GM12878 (cell line): ENCODE measurements at regions not wholly inside any gene's neighbourhood (a gene's known extent, or its start where the extent isn't known, plus 50 kb on each side); places are given as distances from the start of the nearest gene placed in this dataset.

ENCODE experiments used
- ATAC-seq: fragments of 200-7000 bp; cut with Tn5 transposase; 3 replicates; pipeline ENCODE4 v1.9.1; 2020; ENCODE audit warnings: mild to moderate bottlenecking, moderate library complexity
- BruUV-seq: library from RNA; stranded (reverse); fragments of 400-500 nt; replicated peaks from 2 replicates; lab custom pipeline; 2021; lab: Mats Ljungman, UMichigan
- CTCF ChIA-PET: fragments of 300-600 bp; sonication (Branson Sonifier 250); formaldehyde crosslinking; extraction: SDS; loops from one replicate; lab custom pipeline; 2021; ENCODE audit warnings: inconsistent platforms; lab: Yijun Ruan, JAX
- POLR2A ChIA-PET: fragments of 350-600 bp; formaldehyde crosslinking; extraction: SDS; loops from one replicate; lab custom pipeline; 2021; ENCODE audit warnings: inconsistent platforms; lab: Charles Lee
- RAD21 ChIA-PET: fragments of 300-600 bp; sonication (Branson Sonifier 250); formaldehyde crosslinking; loops from one replicate; lab custom pipeline; 2023; ENCODE audit warnings: antibody characterized with exemption; ENCODE audit not compliant: unreplicated experiment; lab: Charles Lee
- SMC1A ChIA-PET: fragments of 300-600 bp; sonication (Branson Sonifier 250); formaldehyde crosslinking; loops from one replicate; lab custom pipeline; 2023; ENCODE audit not compliant: unreplicated experiment, uncharacterized antibody; lab: Charles Lee
- DNase-seq: peaks from one replicate; pipeline ENCODE4 v3.0.0-alpha.2; 2011; ENCODE audit warnings: low read depth, low spot score
- FAIRE-seq: peaks from 3 replicates; lab custom pipeline; 2011; peaks lifted over from hg19 to GRCh38; lab: Jason Lieb, UNC
- H2AFZ ChIP-seq: 2 replicates; pipeline ENCODE4 v1.6.0; 2011; ENCODE audit warnings: low read depth, low read length, control low read depth; ENCODE audit not compliant: control insufficient read depth
- H3K27ac ChIP-seq: 2 replicates; pipeline ENCODE4 v1.5.1; 2011; ENCODE audit warnings: control low read depth; ENCODE audit not compliant: control insufficient read depth, insufficient read depth
- H3K27me3 ChIP-seq, 2 experiments: replicated peaks in 1 of 2; 2 replicates each; pipeline versions ENCODE4 v1.6.0 to v1.6.1; 2011; ENCODE audit warnings: low read length in 1 of 2; ENCODE audit not compliant: control insufficient read depth in 2 of 2, insufficient read depth in 2 of 2
- H3K36me3 ChIP-seq, 2 experiments: 2 replicates each; pipeline ENCODE4 v1.5.1; 2011; ENCODE audit warnings: low read length in 1 of 2; ENCODE audit not compliant: control insufficient read depth in 2 of 2, insufficient read depth in 2 of 2
- H3K4me1 ChIP-seq: 2 replicates; pipeline ENCODE4 v1.6.1; 2011; ENCODE audit warnings: mild to moderate bottlenecking, low read length, moderate library complexity, mixed read lengths; ENCODE audit not compliant: control insufficient read depth, insufficient read depth
- H3K4me2 ChIP-seq: 2 replicates; pipeline ENCODE4 v1.6.0; 2011; ENCODE audit warnings: control low read depth; ENCODE audit not compliant: control insufficient read depth, insufficient read depth
- H3K4me3 ChIP-seq: fragments of 200-600 bp; sonication (generic); 2 replicates; pipeline ENCODE4 v1.5.1; 2016
- H3K79me2 ChIP-seq: 2 replicates; pipeline ENCODE4 v1.6.0; 2011; ENCODE audit warnings: low read length; ENCODE audit not compliant: control insufficient read depth, insufficient read depth
- H3K9ac ChIP-seq: 2 replicates; pipeline ENCODE4 v1.8.0; 2011; ENCODE audit warnings: low read length, control low read depth, mixed read lengths; ENCODE audit not compliant: control insufficient read depth, insufficient read depth
- H3K9me3 ChIP-seq: replicated peaks from 3 replicates; pipeline ENCODE4 v1.5.1; 2011; ENCODE audit warnings: mild to moderate bottlenecking, low read length; ENCODE audit not compliant: control insufficient read depth, insufficient read depth
- H4K20me1 ChIP-seq: 2 replicates; pipeline ENCODE4 v1.6.0; 2011; ENCODE audit not compliant: control insufficient read depth, insufficient read depth
- DPF2 ChIP-seq: fragments of 450-650 bp; IDR thresholded peaks from 2 replicates; pipeline ENCODE4 v1.6.1; 2017; ENCODE audit warnings: mild to moderate bottlenecking
- E2F4 ChIP-seq: IDR thresholded peaks from 2 replicates; pipeline ENCODE4 v1.6.1; 2012; ENCODE audit warnings: low read depth, low read length, improper control_type of control experiment
- EED ChIP-seq: sonication (generic); IDR thresholded peaks from 2 replicates; pipeline ENCODE4 v1.6.1; 2016; ENCODE audit warnings: antibody characterized with exemption, low read depth
- EP300 ChIP-seq, 2 experiments: fragments of 150-350 bp in 1 of 2; IDR thresholded peaks; 2 replicates each; pipeline ENCODE4 v1.6.1; 2011 to 2012; ENCODE audit warnings: low read depth in 2 of 2, low read length in 2 of 2, borderline replicate concordance in 1 of 2, improper control_type of control experiment in 1 of 2, inconsistent platforms in 1 of 2; ENCODE audit not compliant: control insufficient read depth in 1 of 2
- ETV6 ChIP-seq, 2 experiments: fragments of 450-650 bp in 1 of 2; IDR thresholded peaks in 1 of 2; conservative IDR thresholded peaks in 1 of 2; 2 replicates each; pipeline ENCODE4 v1.6.1; 2014; ENCODE audit warnings: antibody characterized with exemption in 1 of 2, borderline replicate concordance in 1 of 2, low read depth in 1 of 2, mild to moderate bottlenecking in 1 of 2, moderate library complexity in 1 of 2
- FOXM1 ChIP-seq: IDR thresholded peaks from 2 replicates; pipeline ENCODE4 v1.6.1; 2012; ENCODE audit warnings: low read depth, mild to moderate bottlenecking, inconsistent platforms, low read length, moderate library complexity
- GABPA ChIP-seq: IDR thresholded peaks from 2 replicates; pipeline ENCODE4 v1.6.1; 2014; ENCODE audit warnings: antibody characterized with exemption, low read depth, mild to moderate bottlenecking, inconsistent platforms
- JUNB ChIP-seq: IDR thresholded peaks from 2 replicates; pipeline ENCODE4 v1.6.1; 2016; ENCODE audit warnings: antibody characterized with exemption, mild to moderate bottlenecking
- MTA2 ChIP-seq: fragments of 450-650 bp; IDR thresholded peaks from 2 replicates; pipeline ENCODE4 v1.6.1; 2016; ENCODE audit warnings: low read depth, mild to moderate bottlenecking, moderate library complexity
- NBN ChIP-seq: fragments of 450-650 bp; IDR thresholded peaks from 2 replicates; pipeline ENCODE4 v1.6.1; 2016
- NR2C2 ChIP-seq: IDR thresholded peaks from 2 replicates; pipeline ENCODE4 v1.6.1; 2011; ENCODE audit warnings: borderline replicate concordance, low read depth; ENCODE audit not compliant: control insufficient read depth, insufficient read length
- NR2F1 ChIP-seq: fragments of 450-650 bp; conservative IDR thresholded peaks from 2 replicates; pipeline ENCODE4 v1.6.1; 2017; ENCODE audit warnings: mild to moderate bottlenecking
- RAD51 ChIP-seq: fragments of 450-650 bp; IDR thresholded peaks from 2 replicates; pipeline ENCODE4 v1.6.1; 2016; ENCODE audit warnings: moderate library complexity, mild to moderate bottlenecking, inconsistent platforms
- RUNX3 ChIP-seq: IDR thresholded peaks from 2 replicates; pipeline ENCODE4 v1.6.1; 2012; ENCODE audit warnings: low read length, inconsistent platforms
- STAT1 ChIP-seq: fragments of 450-650 bp; conservative IDR thresholded peaks from 2 replicates; pipeline ENCODE4 v1.6.1; 2014; ENCODE audit warnings: antibody characterized with exemption, mild to moderate bottlenecking
- TAF1 ChIP-seq: IDR thresholded peaks from 2 replicates; pipeline ENCODE4 v1.6.1; 2011; ENCODE audit warnings: mild to moderate bottlenecking, low read depth, low read length, borderline replicate concordance
- USF2 ChIP-seq: IDR thresholded peaks from 2 replicates; pipeline ENCODE4 v1.6.1; 2011; ENCODE audit warnings: low read depth, low read length, improper control_type of control experiment, borderline replicate concordance
- ZNF217 ChIP-seq: fragments of 450-650 bp; IDR thresholded peaks from 2 replicates; pipeline ENCODE4 v1.6.1; 2017; ENCODE audit warnings: antibody characterized with exemption, mild to moderate bottlenecking
- ZNF622 ChIP-seq: fragments of 450-650 bp; IDR thresholded peaks from 2 replicates; pipeline ENCODE4 v1.6.1; 2017; ENCODE audit warnings: mild to moderate bottlenecking, inconsistent platforms
- WGBS: methylation state at CpG from one replicate; pipeline ENCODE4 v1.1.6; 2016; ENCODE audit warnings: low lambda C conversion rate; ENCODE audit not compliant: insufficient replicate concordance, insufficient coverage; ENCODE audit errors: missing lambda C conversion rate; 5-methylcytosine and 5-hydroxymethylcytosine counted together
- in situ Hi-C: fragments of 300-500 bp; cut with MboI; formaldehyde crosslinking; loops from 9 replicates; pipeline ENCODE4 v1.14.3; 2018; ENCODE audit warnings: mixed read lengths
- intact Hi-C: fragments of 100-400 bp; cut with micrococcal nuclease; formaldehyde crosslinking; loops from one replicate; pipeline ENCODE4 v1.14.2; 2022; ENCODE audit not compliant: unreplicated experiment

DNA sequence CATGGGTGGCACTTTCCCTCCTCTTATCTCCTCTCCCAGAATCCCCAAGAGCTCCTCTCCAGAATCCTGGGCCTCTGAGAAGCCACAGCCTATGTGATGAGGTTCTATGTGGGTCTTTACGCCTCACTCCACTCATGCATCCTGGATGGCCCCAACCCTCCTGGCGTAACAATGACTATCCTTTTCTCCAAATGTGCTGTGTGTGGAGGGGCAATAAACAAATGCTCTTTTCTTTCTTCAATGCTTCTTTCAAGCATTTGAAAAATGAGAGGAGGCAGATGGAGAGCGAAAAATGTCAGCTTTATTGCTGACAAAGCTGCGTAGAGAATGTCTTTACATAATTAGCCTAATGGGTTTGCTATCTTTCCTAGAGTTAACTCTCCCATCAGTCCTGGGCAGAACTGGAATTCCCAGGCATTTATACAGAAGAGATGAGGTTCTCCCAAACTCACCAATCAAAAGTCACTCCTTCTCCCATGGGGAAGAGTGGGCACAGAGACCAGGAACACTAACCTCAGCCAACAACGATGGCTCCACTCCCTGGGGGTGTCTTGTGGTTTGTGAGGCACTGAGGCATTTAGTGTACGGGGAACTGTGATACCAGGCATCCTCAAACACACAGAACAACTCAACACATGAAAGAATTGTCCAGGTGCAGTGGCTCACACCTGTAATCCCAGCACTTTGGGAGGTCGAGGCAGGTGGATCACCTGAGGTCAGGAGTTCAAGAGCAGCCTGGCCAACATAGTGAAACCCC, 118.9 kb upstream of the SLC34A2 start:
- Histone ChIP-seq H2AFZ (no peak overlapping the region), H3K27ac (no peak overlapping the region)
- CTCF ChIA-PET: no interaction called here
- WGBS: 0% methylated on average over 7 of the region's 7 CpGs
- intact Hi-C loops: no loop called here
- TF ChIP-seq ZNF622 (no peak), NR2C2 (no peak), RUNX3 (no peak), ZNF217 (no peak), FOXM1 (no peak), EED (no peak), NR2F1 (no peak), E2F4 (no peak), MTA2 (no peak), EP300 (IDR thresholded peaks at IDR 0.05; ENCODE audit: borderline replicate concordance in 1 of 2, control insufficient read depth in 1 of 2, low read depth in 2 of 2, low read length in 2 of 2) (no peak), TAF1 (no peak), STAT1 (no peak), RAD51 (no peak), ETV6 (conservative IDR thresholded peaks at IDR 0.05 in 1 of 2, IDR thresholded peaks at IDR 0.05 in 1 of 2; ENCODE audit: borderline replicate concordance in 1 of 2, low read depth in 1 of 2) (no peak), USF2 (no peak), JUNB (no peak), NBN (no peak), GABPA (no peak), DPF2 (no peak)
- TF ChIP-seq, all 136 proteins: peak for 0
- SMC1A ChIA-PET: no interaction called here
- BruUV-seq: no TSS peak
- H3K4me3 ChIP-seq: no peak overlapping the region
- H3K36me3 ChIP-seq: no peaks in the 10 kb centered on the region
- FAIRE-seq (no peak), ATAC-seq (no peak), DNase-seq (no peak)
- H4K20me1 ChIP-seq: no peaks in the 10 kb centered on the region
- no peaks in the 10 kb centered on the region for H3K4me1 ChIP-seq
- H3K4me2 ChIP-seq: no peak overlapping the region
- no peak overlapping the region for H3K9ac ChIP-seq
- no peaks in the 10 kb centered on the region for H3K9me3 ChIP-seq
- POLR2A ChIA-PET: no interaction called here
- no peaks in the 10 kb centered on the region for H3K79me2 ChIP-seq
- in situ Hi-C loops: no loop called here
- RAD21 ChIA-PET: interaction anchor here (1.1 kb wide), 1 partner anchor 37 kb away, joined by 3 read pairs; no protein-coding TSS in a partner anchor
- no peaks in the 10 kb centered on the region; a peak in 1 of 4 replicates for H3K27me3 ChIP-seq
